RWPE2 (cell line): ENCODE measurements at regions not wholly inside any gene's neighbourhood (a gene's known extent, or its start where the extent isn't known, plus 50 kb on each side); places are given as distances from the start of the nearest gene placed in this dataset.

Experiments used
- ATAC-seq: fragments of 200-7000 bp; cut with Tn5 transposase; 3 replicates; pipeline ENCODE4 v1.9.1; 2021; ENCODE audit warnings: low read depth
- DNase-seq: peaks from one replicate; pipeline ENCODE4 v3.0.0-alpha.2; 2020; ENCODE audit warnings: low spot score
- H3K27ac ChIP-seq: fragments of 450-650 bp; 2 replicates; pipeline ENCODE4 v1.5.1; 2017; ENCODE audit warnings: mild to moderate bottlenecking; ENCODE audit not compliant: poor library complexity, severe bottlenecking
- H3K27me3 ChIP-seq: fragments of 250-450 bp; sonication (Bioruptor Pico); 2 replicates; pipeline ENCODE4 v1.5.1; 2021; ENCODE audit warnings: mild to moderate bottlenecking, moderate library complexity; ENCODE audit not compliant: insufficient read depth, poor library complexity, severe bottlenecking
- H3K36me3 ChIP-seq: fragments of 250-450 bp; sonication (Bioruptor Pico); 2 replicates; pipeline ENCODE4 v1.5.1; 2020; ENCODE audit warnings: low read depth, mild to moderate bottlenecking, moderate library complexity
- H3K4me1 ChIP-seq: fragments of 250-450 bp; sonication (Bioruptor Pico); 2 replicates; pipeline ENCODE4 v1.5.1; 2021; ENCODE audit warnings: mild to moderate bottlenecking, moderate library complexity; ENCODE audit not compliant: insufficient read depth, poor library complexity, severe bottlenecking
- H3K4me3 ChIP-seq: fragments of 250-450 bp; sonication (Bioruptor Pico); 2 replicates; pipeline ENCODE4 v1.5.1; 2021; ENCODE audit warnings: mild to moderate bottlenecking, moderate library complexity; ENCODE audit not compliant: severe bottlenecking
- H3K9me3 ChIP-seq: fragments of 250-450 bp; sonication (Bioruptor Pico); 2 replicates; pipeline ENCODE4 v1.5.1; 2021; ENCODE audit warnings: mild to moderate bottlenecking, moderate library complexity; ENCODE audit not compliant: severe bottlenecking
- CTCF ChIP-seq: fragments of 450-650 bp; IDR thresholded peaks from one replicate; pipeline ENCODE4 v1.5.1; 2017; ENCODE audit warnings: mild to moderate bottlenecking, moderate library complexity; ENCODE audit not compliant: poor library complexity, severe bottlenecking

DNA sequence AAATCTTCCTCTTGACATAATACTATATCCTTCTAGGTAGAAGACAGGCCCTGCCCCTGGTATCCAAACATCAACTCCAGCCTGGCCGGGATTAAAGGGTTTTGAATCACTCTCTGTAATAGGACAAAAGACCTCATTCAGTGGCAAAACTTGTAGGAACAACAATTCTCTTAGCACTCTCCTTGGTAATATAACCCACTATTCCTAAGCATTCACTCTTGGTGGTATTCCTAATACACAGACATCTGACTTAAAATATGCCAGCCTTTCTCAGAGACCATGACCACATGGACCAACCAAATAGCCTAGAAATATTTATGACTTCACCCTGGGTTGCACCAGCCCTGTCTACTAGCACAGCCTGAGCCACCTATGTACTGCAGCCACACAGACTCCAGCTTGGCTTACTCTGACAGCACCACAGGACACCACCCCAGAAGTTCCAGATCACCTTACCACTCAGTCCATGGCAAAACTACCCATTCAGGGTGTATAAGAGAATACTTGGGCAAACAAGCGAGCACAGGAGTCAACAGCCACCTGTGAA, 244.9 kb upstream of the NEBL start:
- no peak overlapping the region for H3K4me3 ChIP-seq
- no peaks in the 10 kb centered on the region for H3K9me3 ChIP-seq
- H3K27ac ChIP-seq: no peak overlapping the region
- H3K27me3 ChIP-seq: no peaks in the 10 kb centered on the region
- H3K36me3 ChIP-seq: no peaks in the 10 kb centered on the region
- H3K4me1 ChIP-seq: no peaks in the 10 kb centered on the region
- DNase-seq (no peak), ATAC-seq (no peak; the same call in 2 of the 3 replicates)
- TF ChIP-seq CTCF: no peak

DNA sequence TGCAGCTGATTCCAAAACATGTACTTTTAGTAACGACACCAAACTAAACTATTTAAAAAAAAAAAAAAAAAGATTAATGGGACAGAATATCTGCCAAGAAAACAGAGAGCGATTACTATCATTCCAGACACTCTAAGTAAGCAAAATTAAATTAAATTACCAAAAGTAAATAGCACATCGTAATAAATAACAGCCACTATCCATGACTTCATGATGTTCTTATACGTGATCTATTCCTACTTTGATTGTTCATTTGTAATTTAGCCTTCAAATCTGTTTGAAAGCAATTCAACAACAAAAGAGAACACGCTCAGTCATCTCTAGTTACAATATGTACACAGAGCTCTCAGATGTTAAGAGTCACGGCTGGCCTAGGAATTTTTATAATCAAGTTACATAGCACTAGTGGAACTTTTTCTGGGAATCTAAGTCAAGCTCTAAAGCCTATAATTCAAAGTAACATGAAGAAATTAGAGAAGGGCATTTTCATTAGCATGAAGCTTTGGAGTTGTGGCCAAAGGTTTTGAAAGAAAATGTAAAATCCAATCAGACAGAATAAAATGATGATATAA, 241.7 kb upstream of the NEBL start:
- Histone ChIP-seq H3K4me1 (peaks cover 16% of the 10 kb centered on the region), H3K9me3 (no peaks in the 10 kb centered on the region), H3K27me3 (no peaks in the 10 kb centered on the region), H3K4me3 (no peak overlapping the region), H3K36me3 (no peaks in the 10 kb centered on the region), H3K27ac (no peak overlapping the region)
- TF ChIP-seq CTCF: no peak
- no peak for DNase-seq
- no peak for ATAC-seq

DNA sequence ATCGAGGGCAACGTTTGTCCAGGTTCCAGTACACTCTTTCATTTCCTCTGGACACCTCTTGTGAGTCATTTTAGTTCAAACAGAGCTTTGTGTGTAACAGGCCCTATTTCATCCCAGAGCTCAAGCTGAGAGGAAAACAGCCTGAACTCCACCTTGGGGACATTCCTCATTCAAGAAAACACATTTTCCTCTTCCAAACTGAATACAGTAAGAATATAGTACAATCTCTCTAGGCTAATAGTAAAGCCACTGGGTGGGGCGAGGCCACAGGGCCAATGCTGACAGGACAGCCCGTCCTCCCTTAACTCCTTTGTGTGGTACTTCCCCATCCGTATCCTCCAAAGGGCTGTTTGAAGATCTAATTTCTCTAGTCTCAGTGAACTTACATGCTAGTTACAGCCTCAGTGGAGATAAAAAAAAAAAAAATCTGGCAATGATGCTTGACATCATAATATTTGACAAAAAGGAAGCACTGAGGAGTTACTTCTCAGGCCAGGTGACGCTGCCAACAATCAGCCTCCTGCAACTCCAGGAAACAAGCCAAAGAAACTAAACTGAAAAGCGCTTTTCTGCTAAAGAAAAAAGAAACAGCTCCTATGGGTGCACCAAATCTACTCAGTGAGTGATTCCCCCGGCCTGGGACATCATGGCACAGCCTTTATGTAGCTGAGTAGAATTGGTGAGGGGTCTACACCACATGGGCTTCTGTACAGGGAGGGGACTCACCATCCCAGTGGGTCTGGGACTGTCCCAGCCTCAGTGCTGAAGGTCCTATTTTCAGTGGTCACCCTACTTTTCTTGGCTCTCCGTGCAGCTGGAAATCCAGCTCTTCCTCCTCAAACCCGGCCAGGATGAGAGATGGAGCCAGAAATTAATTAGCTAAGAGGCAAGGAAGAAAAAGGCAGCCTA, 238.2 kb upstream of the NEBL start:
- H3K36me3 ChIP-seq: no peaks in the 10 kb centered on the region
- no peaks in the 10 kb centered on the region for H3K9me3 ChIP-seq
- ATAC-seq (peak; percentile 99), DNase-seq (no peak)
- no peaks in the 10 kb centered on the region for H3K27me3 ChIP-seq
- peaks cover 16% of the 10 kb centered on the region for H3K4me1 ChIP-seq
- H3K4me3 ChIP-seq: no peak overlapping the region
- no peak for TF ChIP-seq CTCF
- H3K27ac ChIP-seq: peak overlapping the region; percentile 90

DNA sequence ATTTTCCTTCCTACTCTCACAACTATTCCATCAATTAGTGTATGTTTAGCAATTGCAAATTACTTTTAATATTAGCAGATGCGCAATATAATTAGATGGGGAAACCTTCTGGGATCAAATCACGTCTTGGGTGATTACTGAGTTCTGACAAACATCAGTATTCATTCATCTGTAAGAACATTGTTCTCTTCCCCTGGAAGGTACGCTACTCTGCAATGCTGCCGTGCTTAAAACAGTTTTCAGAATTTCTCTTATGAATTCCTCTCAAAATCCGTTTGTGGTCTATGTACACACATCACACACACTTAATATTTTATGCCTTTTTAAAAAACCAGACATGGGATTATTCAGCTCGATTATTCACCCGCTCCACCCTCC, 237.5 kb upstream of the NEBL start:
- no peak for TF ChIP-seq CTCF
- H3K9me3 ChIP-seq: no peaks in the 10 kb centered on the region
- ATAC-seq (no peak), DNase-seq (no peak)
- H3K36me3 ChIP-seq: no peaks in the 10 kb centered on the region
- H3K27ac ChIP-seq: peak overlapping the region; percentile 90
- H3K4me1 ChIP-seq: peaks cover 16% of the 10 kb centered on the region
- H3K27me3 ChIP-seq: no peaks in the 10 kb centered on the region
- H3K4me3 ChIP-seq: no peak overlapping the region
